ENCODE measurements at regions not wholly inside any gene's neighbourhood (a gene's known extent, or its start where the extent isn't known, plus 50 kb on each side); places are given as distances from the start of the nearest gene placed in this dataset.

- no peak for TF ChIP-seq CTCF (IDR thresholded peaks at IDR 0.05; ENCODE audit: low read depth, low read length)
- no peak for TF ChIP-seq EZH2phosphoT487 (IDR thresholded peaks at IDR 0.05; ENCODE audit: low read depth)
These were observed 298.3 kb downstream of the RWDD3 start for GRCh38 chr1:95532335-95532734.
